ENCODE measurements at regions not wholly inside any gene's neighbourhood (a gene's known extent, or its start where the extent isn't known, plus 50 kb on each side); places are given as distances from the start of the nearest gene placed in this dataset.

DNA sequence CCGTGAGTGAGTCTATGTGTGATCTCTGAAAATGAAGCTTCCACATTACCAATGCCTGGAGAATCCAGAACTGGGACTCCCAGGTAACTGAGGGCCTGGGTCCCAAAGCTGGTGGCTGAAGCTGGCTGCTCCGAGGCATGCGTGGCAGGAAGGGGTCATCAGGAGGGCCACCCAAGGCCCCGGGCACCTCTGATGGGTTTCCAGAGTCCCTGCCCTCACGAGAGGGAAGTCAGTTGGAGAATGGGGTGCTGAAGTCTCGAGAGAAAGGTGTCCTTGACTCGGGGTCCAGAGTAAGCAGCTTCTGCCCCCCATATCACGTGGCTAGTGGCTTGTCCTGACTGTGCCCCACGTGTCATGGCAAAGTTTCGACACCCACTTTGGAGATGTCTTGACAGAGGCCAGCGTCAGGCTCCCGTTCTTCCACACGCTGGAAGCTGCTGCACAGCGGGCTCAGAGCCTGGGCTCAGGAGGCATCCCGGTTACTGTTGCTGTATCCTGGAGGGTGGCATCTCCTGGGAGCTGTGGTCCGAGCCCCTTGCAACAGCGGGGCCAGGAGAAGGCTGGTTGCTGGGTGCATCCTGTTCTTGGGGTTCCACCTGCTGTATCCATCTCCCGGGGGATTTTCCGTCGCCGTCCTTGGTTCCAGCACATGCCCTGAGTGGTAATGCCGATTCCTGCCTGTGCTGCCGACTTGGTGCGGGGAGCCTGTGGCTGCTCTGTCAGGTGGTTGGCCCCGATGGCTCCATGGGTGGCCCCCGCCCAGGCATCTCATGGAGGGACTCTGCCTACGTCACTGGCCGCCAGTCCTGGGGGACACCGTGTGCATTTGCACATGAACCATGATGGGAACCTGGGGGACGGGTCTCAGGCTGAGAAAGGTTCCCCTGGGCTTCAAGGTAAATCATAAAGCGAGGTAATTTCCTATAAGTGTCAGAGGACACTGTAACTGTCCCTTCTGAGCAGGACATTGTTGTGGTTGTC is 183.3 kb upstream of the HDAC4 start:
- TF ChIP-seq, protein P1, sequence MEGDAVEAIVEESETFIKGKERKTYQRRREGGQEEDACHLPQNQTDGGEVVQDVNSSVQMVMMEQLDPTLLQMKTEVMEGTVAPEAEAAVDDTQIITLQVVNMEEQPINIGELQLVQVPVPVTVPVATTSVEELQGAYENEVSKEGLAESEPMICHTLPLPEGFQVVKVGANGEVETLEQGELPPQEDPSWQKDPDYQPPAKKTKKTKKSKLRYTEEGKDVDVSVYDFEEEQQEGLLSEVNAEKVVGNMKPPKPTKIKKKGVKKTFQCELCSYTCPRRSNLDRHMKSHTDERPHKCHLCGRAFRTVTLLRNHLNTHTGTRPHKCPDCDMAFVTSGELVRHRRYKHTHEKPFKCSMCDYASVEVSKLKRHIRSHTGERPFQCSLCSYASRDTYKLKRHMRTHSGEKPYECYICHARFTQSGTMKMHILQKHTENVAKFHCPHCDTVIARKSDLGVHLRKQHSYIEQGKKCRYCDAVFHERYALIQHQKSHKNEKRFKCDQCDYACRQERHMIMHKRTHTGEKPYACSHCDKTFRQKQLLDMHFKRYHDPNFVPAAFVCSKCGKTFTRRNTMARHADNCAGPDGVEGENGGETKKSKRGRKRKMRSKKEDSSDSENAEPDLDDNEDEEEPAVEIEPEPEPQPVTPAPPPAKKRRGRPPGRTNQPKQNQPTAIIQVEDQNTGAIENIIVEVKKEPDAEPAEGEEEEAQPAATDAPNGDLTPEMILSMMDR (IDR thresholded peaks at IDR 0.05; ENCODE audit: low read depth, low read length), result no peak

DNA sequence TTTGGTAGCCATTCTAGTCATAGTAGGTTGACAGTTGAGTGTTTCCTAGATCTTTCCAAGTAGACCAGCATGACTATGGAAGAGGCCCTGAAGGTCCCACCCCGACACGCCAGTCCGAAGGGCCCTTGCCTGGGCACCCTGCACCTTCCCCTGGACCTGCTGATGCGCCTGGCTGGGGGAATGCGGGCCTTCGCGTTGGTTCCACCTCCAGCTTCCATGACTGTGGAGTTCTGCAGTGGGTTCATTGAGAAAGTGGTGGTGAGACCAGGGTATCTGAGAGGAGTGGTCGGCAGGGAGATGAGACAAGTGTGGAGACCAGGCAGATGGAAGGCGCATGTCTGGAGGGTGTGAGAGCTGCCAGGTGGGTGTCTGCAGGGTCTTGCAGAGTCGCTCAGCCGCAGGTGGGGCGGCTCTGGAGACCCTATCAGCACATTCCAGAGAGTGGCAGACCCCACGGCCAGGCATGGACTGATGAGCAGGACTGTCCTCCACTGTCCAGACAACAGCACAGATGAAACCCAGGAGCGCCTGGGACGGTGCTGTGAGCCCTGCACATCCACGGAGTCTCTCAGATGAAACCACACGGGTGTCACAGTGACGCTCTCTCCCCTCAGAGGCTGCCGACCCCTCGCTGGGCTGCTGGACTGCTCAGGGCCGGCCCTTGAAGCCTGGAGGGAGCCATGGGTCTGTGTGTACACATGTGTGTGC is 182.5 kb upstream of the HDAC4 start:
- TF ChIP-seq, protein P1 (IDR thresholded peaks at IDR 0.05; ENCODE audit: low read depth, low read length), result no peak
- DNase-seq (ENCODE audit: extremely low read depth, low read depth), result no peak

More for the DNA sequence above, 183.3 kb upstream of the HDAC4 start:
- DNase-seq (ENCODE audit: extremely low read depth, low read depth), result no peak

DNA sequence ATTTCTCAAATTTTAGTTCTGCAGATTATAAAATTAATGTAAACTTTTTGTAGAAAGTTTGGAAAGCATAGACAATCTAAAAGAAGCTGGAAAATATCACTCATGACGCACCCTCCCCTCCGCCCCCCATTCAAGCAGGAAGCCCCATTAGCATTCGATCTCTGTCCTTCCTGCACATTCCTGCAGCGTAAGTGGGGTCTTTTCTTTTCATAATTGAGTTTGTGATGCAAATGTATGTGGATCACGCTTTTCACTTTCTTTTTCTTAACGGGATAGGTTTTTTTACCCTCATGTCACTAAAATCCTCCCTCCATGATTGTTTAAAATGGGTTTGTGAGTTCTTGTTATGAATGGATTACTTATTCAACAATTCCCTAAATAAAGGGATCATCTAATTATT is 181.7 kb upstream of the HDAC4 start:
- no peak for DNase-seq (ENCODE audit: extremely low read depth, low read depth)
- TF ChIP-seq, protein P1 (IDR thresholded peaks at IDR 0.05; ENCODE audit: low read depth, low read length), result no peak

DNA sequence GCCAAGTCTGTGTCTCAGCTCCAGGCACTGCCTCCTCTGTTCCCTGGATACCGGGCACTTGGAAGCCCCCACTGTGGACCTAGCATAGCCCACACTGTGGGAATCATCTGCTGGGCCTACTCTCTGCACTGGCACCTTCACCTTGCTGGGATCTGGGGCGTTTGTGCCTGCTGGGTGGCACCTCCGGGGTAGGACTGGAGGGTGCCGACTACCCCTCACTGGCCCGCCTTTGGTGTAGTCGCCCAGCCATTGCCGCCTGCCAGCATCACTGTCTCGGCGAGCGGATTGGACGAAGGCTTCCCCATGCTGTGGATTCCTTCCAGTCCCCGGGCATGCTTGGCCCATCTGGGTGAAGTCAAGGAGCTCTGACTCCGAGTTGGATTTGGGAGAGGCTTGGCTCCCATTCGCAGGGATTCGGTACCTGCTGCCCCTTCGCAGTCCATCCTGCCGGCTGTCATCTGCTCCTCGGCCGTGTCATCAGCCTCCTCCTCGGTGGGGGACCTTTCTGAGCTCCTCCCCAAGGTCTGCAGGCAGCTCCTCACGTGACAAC is 180.6 kb upstream of the HDAC4 start:
- TF ChIP-seq, protein P1 (IDR thresholded peaks at IDR 0.05; ENCODE audit: low read depth, low read length), result no peak
- DNase-seq (ENCODE audit: extremely low read depth, low read depth), result no peak

DNA sequence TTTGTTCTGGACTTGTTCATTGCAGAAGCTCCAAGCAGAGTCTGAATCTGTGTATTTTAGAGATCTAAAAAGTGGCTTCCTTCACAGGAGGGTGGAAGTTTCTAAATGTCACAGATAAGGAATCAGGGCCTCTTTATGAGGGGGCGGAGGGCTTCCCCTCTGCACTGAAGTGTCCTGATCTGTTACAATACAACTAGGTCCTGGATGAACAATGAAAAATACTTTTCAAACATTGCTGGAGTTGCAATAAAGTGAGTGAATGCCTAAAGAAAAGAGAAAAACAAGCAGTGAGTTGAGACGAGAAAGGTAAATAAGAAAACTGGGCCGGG is 179.3 kb upstream of the HDAC4 start:
- no peak for DNase-seq (ENCODE audit: extremely low read depth, low read depth)
- TF ChIP-seq, protein P1 (IDR thresholded peaks at IDR 0.05; ENCODE audit: low read depth, low read length), result no peak

DNA sequence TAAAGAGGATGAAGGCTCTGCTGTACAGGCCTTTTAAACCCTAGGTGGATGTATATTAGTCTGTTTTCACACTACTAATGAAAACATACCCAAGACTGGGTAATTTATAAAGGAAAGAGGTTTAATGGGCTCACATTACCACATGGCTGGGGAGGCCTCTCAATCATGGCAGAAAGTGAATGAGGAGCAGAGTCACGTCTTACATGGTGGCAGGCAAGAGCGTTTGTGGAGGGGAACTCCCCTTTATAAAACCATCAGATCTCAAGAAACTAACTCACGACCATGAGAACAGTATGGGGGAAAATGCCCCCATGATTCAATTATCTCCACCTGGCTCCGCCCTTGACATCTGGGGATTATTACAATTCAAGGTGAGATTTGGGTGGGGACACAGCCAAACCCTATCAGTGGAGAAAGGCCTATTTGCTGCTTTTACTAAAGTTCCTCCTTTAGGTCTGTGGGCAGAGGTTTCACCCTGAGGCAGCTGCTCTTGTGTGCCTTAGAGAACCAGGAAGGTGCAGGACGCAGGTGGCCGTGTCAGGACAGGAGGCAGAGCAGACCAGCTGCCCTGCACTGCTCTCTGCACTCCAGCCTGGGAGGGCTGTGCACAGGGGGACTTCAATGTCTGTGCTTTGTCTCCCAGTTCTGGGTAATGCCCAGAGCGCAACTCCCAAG is 178.8 kb upstream of the HDAC4 start:
- DNase-seq (ENCODE audit: extremely low read depth, low read depth), result no peak
- TF ChIP-seq, protein P1 (IDR thresholded peaks at IDR 0.05; ENCODE audit: low read depth, low read length), result no peak
